Fibroblast of the conjunctiva (primary cell): ENCODE measurements at regions not wholly inside any gene's neighbourhood (a gene's known extent, or its start where the extent isn't known, plus 50 kb on each side); places are given as distances from the start of the nearest gene placed in this dataset.

Source experiments
- DNase-seq: peaks from one replicate; pipeline ENCODE4 v3.0.0-alpha.2; 2010; ENCODE audit warnings: low read depth

GRCh38 chr11:15737320-15737719 is 619.0 kb downstream of the SOX6 start:
- no peak for DNase-seq

DNA sequence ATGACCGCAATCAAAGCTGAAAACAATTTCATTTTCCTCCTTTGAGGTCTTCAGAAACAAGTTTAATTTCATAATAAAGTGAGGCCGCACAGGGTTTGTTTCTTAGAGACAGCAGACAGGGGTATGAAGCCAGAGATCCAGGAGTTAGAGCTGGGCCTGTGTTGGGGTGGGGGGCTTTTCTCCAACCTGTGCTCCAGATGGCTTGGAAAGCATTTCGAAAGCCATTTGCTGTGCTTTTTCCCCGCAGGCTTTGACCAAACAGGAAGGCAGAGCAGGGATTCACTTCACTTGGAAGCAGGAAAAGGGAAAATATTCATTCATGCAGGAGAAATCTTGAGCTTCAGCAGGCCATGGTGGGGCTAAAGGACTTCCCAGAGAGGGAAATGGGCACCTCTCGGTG is 617.4 kb downstream of the SOX6 start:
- no peak for DNase-seq

GRCh38 chr11:15742626-15743519 is 613.5 kb downstream of the SOX6 start:
- DNase-seq, result no peak

DNA sequence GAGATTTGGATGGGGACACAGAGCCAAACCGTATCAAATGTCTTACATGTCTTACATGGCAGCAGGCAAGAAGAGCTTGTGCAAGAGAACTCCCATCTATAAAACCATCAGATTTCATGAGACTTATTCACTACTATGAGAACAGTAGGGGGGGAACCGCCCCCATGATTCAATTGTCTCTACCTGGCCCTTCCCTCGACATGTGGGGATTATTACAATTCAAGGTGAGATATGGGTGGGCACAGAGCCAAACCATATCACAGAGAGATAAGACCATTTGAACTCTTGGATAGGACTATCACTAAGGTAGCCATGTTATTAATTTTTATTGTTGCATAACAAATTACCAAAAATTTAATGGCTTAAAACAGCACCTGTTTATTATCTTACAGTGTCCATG is 611.7 kb downstream of the SOX6 start:
- DNase-seq, result no peak

- DNase-seq, result no peak
These were observed 611.1 kb downstream of the SOX6 start for GRCh38 chr11:15745266-15745665.

DNA sequence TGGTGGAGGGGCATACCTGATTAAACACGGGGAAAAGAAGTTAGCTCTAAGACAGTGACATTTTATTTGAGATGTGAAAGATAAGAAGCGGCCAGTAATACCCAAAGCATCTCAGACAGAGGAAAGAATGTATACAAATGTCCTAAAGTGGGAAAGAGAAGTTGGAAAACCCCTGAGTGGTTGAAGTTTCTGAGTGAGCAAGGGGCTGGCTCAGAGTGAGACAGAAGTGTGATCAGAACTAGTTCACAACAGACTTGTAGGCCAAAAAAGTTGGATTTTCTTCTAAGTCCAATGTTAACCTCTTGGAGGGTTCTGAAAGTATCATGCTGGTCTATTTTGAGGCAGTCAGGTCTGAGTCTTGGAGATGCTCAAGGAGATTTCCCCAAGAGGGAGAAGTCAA is 608.7 kb downstream of the SOX6 start:
- DNase-seq, result no peak

DNA sequence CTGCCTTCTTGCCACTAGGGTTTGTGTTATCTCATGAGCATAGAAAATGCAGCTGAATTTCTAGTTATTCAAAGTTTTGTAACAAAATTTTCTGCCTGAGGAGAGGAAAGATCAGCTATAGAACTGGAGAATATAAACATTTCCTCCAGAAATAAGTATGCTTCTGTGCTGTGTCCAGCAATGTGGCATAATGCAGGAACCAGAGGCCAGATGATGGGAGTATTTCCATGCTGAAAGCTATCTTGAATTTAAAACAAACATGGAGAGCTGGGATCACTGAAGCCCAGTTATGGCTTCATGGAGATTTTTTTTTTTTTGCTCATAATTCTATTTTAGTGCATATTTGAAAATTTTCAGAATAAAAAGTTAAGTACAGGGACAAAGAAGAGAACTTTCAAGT is 608.2 kb downstream of the SOX6 start:
- DNase-seq, result no peak

DNA sequence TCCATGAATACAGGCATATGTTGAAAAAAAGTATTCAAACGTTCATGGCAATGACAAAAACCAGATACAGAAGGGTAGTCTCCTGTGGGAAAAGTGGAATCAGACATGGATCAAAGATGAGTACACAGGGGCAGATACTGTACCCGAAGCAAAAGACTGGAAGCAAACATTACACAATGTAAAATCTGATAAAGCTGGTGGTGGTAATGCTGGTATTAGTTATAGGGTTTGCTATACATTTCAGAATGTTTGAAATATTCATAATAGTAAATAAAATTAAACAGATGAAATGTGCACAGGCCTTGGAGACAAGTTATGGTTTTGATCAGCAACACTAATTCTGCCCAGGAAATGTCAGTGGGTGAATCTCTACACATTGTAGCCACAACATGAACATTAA is 607.6 kb downstream of the SOX6 start:
- no peak for DNase-seq

DNA sequence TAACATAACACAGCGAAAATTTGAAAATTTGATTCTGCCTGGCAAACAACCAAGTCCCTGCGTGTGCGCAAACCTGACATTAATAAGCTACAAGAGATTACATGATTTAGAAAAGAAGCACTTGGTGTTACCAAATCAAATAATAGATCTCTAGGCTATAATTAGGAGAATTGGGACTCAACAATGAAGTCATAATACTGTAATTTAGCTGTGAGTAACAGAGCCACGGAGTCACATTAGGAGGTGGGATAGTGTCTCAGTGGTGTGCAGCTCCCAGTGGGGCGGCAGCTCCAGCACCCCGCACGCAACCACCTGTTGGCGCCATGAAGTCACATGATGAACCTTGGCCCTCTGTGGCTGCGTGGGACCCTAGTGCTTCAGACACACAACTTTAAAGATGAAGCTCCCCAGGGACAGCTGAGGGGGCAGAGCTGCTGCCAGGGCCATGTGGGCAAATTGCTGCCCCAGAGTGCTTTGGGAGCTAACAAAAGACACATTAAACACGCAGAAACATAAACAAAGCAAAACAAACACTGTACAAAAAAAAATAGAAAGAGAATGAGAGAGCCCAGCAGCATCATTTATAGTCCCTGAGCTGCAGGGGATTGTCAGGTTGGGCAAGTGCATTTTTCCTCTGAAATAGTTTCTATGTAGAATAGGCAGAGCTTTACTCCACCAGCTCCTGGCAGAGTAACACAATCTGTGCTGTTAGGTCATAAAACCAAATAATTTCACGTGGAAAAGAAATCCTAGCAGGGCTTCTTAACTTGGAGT is 605.6 kb downstream of the SOX6 start:
- no peak for DNase-seq

GRCh38 chr11:15754221-15754620 is 602.1 kb downstream of the SOX6 start:
- no peak for DNase-seq

GRCh38 chr11:15757048-15757698 is 599.2 kb downstream of the SOX6 start:
- no peak for DNase-seq

DNA sequence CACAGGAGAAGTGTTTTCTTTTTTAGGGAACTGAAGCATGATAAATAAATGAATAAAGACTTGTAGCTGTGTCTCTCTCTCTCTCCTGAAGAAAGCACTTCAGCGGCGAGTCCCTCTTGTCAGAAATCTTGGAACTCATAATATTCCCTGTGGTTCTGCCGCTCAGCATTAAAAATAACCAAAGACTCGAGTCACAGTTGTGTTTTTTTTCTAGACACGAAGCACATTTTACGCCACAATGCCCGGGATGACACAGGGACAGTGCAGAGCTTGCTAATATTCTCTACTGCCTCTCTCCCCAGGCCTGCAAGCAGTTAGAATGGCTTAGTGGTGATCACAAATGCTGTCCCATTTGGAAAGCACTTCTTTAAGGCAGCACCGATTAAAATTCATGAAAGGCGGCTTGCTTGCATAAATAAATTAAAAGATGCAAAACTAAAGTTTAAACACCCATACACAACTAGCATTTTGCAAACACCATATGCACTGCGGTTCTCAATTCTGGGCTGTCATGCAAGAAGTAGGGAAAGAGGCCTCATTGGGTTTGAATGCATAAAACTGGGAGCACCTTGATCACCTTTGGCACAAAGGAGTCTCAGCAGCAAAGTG is 597.4 kb downstream of the SOX6 start:
- DNase-seq, result no peak

- DNase-seq, result no peak
These were observed 595.1 kb downstream of the SOX6 start for GRCh38 chr11:15761235-15761634.

- no peak for DNase-seq
These were observed 592.0 kb downstream of the SOX6 start for GRCh38 chr11:15764326-15764725.

DNA sequence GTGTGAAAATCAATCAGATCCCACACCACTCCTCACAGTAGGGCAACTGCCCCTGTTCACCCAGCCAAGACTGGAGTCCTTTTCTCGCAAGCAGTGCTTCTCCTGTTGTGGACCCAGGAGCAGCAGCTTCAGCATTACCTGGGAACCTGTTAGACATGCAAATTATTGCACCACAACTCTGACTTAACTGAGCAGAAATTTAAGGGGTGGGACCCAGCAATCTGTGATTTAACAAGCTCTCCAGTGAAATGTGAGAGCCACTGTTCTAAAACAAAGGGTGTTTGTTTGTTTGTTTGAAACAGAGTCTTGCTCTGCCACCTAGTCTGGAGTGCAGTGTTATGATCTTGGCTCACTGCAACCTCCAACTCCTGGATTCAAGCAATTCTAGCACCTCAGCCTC is 591.4 kb downstream of the SOX6 start:
- no peak for DNase-seq

DNA sequence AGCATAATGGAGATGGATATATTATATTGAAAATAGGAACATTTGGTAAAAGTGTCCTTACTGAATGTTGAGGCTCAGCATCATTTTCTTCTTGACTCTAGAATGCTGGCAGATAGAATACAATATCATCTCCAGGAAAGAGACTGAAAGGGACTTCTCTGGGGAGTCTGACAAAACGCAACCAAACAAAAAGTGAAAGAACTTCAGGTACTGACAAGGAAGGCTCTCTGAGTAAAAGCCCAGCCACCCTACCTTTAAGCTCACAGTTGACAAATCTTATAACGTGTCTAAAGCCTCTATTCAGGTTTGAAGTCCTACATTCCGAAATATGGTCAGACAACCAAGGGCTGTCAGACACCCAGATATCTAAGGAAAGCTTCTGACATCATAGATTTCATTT is 590.8 kb downstream of the SOX6 start:
- DNase-seq, result no peak

DNA sequence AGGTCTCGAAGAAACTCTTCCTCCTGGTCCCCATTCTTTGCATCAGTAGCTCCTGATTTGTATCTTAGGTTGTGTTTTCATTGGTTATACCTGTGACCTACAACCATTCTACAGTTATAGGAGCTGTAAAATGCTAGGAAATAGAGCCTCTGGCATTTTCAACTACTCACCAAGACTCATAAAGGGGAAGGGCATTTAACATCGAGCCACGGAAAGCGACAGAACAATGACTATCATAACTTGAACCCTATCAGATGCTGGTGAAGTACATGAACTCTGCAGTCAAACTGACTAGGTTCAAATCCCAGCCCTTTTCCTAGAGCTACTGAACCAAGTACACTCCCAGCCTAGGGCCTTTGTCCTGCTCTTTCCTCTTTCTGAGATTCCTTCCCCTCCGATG is 588.0 kb downstream of the SOX6 start:
- no peak for DNase-seq

- no peak for DNase-seq
These were observed 587.1 kb downstream of the SOX6 start for GRCh38 chr11:15769203-15769602.

DNA sequence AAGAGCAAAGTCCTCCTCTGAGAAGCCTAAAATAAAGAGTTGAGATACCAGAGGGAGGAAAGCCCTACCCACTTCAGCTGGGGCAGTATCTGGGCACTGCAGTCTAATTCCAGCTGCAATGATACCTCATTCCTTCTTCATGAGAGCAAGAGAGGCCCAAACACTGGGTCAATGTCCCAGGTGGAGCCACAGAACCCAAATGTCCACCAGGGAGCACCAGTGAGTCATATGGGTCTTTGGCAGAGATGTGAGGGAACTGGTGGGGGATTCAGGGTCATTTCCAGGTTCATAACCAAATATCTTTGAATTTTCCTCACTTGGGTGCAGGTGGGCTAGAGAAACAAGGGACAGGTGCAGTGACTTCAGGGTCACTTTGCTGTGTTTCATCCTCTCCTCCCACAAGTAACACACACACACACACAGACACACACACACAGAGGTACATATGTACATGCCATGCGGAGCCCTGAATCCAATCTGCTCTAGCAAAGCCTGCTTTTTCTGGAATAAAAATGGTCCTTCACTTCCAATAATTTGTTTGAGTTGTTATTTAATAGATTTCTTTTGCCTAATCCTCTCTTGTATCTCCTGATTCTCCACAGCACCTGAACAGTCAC is 585.4 kb downstream of the SOX6 start:
- DNase-seq, result no peak

GRCh38 chr11:15772547-15772946 is 583.8 kb downstream of the SOX6 start:
- DNase-seq, result no peak

GRCh38 chr11:15772981-15773380 is 583.4 kb downstream of the SOX6 start:
- no peak for DNase-seq
